BE2C (cell line): ENCODE measurements at regions not wholly inside any gene's neighbourhood (a gene's known extent, or its start where the extent isn't known, plus 50 kb on each side); places are given as distances from the start of the nearest gene placed in this dataset.
A peak's percentile ranks its signal among the peaks of the same experiment; 100 is the strongest.

ENCODE experiments used
- DNase-seq: peaks from one replicate; pipeline ENCODE4 v3.0.0-alpha.2; 2020
- H3K27me3 ChIP-seq: fragments of 250-450 bp; sonication (Bioruptor Pico); 2 replicates; pipeline ENCODE4 v1.5.1; 2020; ENCODE audit warnings: mild to moderate bottlenecking
- H3K36me3 ChIP-seq: fragments of 250-450 bp; sonication (Bioruptor Pico); 2 replicates; pipeline ENCODE4 v1.5.1; 2020; ENCODE audit warnings: mild to moderate bottlenecking
- H3K4me1 ChIP-seq: fragments of 250-450 bp; sonication (Bioruptor Pico); 2 replicates; pipeline ENCODE4 v1.5.1; 2020
- H3K4me3 ChIP-seq: 2 replicates; pipeline ENCODE4 v1.5.1; 2011; ENCODE audit warnings: low read depth, low read length
- H3K9me3 ChIP-seq: fragments of 250-450 bp; sonication (Bioruptor Pico); 2 replicates; pipeline ENCODE4 v1.5.1; 2020
- CTCF ChIP-seq: IDR thresholded peaks from 2 replicates; pipeline ENCODE4 v1.5.1; 2012; ENCODE audit warnings: mild to moderate bottlenecking, low read depth, low read length

- no peak for DNase-seq
- Histone ChIP-seq H3K9me3 (no peaks in the 10 kb centered on the region; the same call in 1 of the 2 replicates), H3K27me3 (no peaks in the 10 kb centered on the region), H3K36me3 (no peaks in the 10 kb centered on the region), H3K4me1 (no peaks in the 10 kb centered on the region), H3K4me3 (no peak overlapping the region)
- no peak for TF ChIP-seq CTCF
These were observed 216.9 kb upstream of the RXFP2 start for GRCh38 chr13:31522396-31522795.

GRCh38 chr13:31528176-31528575 is 211.2 kb upstream of the RXFP2 start:
- H3K4me3 ChIP-seq, result no peak overlapping the region
- DNase-seq, result no peak
- no peaks in the 10 kb centered on the region for H3K4me1 ChIP-seq
- H3K9me3 ChIP-seq, result no peaks in the 10 kb centered on the region
- H3K27me3 ChIP-seq, result no peaks in the 10 kb centered on the region
- no peaks in the 10 kb centered on the region for H3K36me3 ChIP-seq
- no peak for TF ChIP-seq CTCF

- no peaks in the 10 kb centered on the region for H3K27me3 ChIP-seq
- no peaks in the 10 kb centered on the region for H3K9me3 ChIP-seq
- TF ChIP-seq CTCF, result no peak
- H3K4me1 ChIP-seq, result no peaks in the 10 kb centered on the region
- H3K4me3 ChIP-seq, result no peak overlapping the region
- no peak for DNase-seq
- H3K36me3 ChIP-seq, result no peaks in the 10 kb centered on the region
These were observed 210.6 kb upstream of the RXFP2 start for GRCh38 chr13:31528758-31529157.

- Histone ChIP-seq H3K4me3 (no peak overlapping the region), H3K36me3 (no peaks in the 10 kb centered on the region), H3K9me3 (no peaks in the 10 kb centered on the region), H3K4me1 (no peaks in the 10 kb centered on the region), H3K27me3 (no peaks in the 10 kb centered on the region)
- no peak for DNase-seq
- no peak for TF ChIP-seq CTCF
These were observed 208.4 kb upstream of the RXFP2 start for GRCh38 chr13:31530922-31531321.

GRCh38 chr13:31537052-31537451 is 202.3 kb upstream of the RXFP2 start:
- TF ChIP-seq CTCF, result no peak
- no peaks in the 10 kb centered on the region for H3K9me3 ChIP-seq
- H3K4me1 ChIP-seq, result peaks cover 9% of the 10 kb centered on the region
- DNase-seq, result no peak
- no peaks in the 10 kb centered on the region for H3K36me3 ChIP-seq
- H3K27me3 ChIP-seq, result no peaks in the 10 kb centered on the region
- H3K4me3 ChIP-seq, result no peak overlapping the region

GRCh38 chr13:31538067-31539042 is 201.0 kb upstream of the RXFP2 start:
- Histone ChIP-seq H3K4me1 (peaks cover 15% of the 10 kb centered on the region), H3K36me3 (no peaks in the 10 kb centered on the region), H3K4me3 (no peak overlapping the region), H3K9me3 (no peaks in the 10 kb centered on the region), H3K27me3 (no peaks in the 10 kb centered on the region)
- peak; percentile 31 for DNase-seq
- TF ChIP-seq CTCF, result peak; percentile 89
